ENCODE measurements at regions not wholly inside any gene's neighbourhood (a gene's known extent, or its start where the extent isn't known, plus 50 kb on each side); places are given as distances from the start of the nearest gene placed in this dataset.

- Histone ChIP-seq H3K9me3 (ENCODE audit: control insufficient read depth in 2 of 3, insufficient read depth in 1 of 3, low read length in 3 of 3) (no peaks in the 10 kb centered on the region), H3K4me1 (ENCODE audit: control insufficient read depth in 2 of 3, insufficient read depth in 2 of 3, low read depth in 1 of 3, low read length in 3 of 3) (peaks cover 0 to 1% (median 0%) of the 10 kb centered on the region in 3 donors), H3K36me3 (ENCODE audit: control insufficient read depth in 2 of 3, insufficient read depth in 3 of 3, low read length in 3 of 3) (no peaks in the 10 kb centered on the region), H3K9ac (ENCODE audit: low read length in 3 of 3) (no peak overlapping the region), H3K4me3 (ENCODE audit: low read length in 3 of 3) (no peak overlapping the region), H3K27ac (ENCODE audit: low read depth in 2 of 2, low read length in 2 of 2) (no peak overlapping the region), H3K27me3 (ENCODE audit: control insufficient read depth, insufficient read depth, low read length) (no peaks in the 10 kb centered on the region)
- intact Hi-C loops (cut with DNase I), result no loop called here
- no peak for TF ChIP-seq CTCF (IDR thresholded peaks at IDR 0.05; ENCODE audit: borderline replicate concordance, extremely low read depth, insufficient read depth)
- DNase-seq (peak in 2 of 5 donors; percentile 2 to 80), FAIRE-seq (no peak)
Measured at GRCh38 chr7:45983720-45984255, 62.7 kb upstream of the IGFBP3 start.

DNA sequence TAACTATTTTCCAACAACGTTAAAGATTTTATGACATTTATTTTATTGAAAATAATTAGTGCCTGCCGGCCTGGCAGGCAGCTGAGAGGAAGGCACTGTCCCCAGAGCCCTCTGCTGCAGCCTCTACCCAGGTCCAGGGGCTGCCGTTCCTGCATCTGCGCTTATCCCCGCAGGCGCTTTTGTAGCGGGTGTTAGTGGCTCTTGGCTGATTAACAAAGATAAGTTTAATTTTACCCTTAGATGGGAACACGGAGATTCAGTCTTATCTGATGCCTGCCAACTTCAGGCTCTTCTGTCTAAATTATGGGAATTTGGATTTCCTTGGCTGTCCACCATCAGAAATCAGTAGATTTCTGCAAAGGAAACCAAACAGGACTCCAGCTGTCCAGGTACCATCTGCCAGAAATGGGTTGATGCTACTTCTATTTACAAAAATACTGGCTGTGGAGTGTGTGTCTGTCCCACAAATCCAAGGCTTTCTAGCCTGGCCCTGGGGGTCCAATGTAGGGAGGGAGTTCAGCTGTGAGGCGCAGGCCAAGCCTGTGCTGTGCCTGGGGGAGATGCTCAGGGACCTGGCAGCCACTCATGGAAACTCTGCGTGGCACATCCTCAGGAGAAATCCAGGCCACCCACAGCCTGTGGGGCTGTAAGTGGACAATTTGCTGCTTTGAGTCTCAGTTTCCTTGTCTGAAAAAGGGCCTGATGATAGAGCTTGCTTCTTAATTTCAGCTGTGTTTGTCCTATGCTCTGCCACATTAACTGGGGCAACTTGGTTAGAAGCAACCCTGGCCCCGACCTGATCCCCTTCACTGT, 62.0 kb upstream of the IGFBP3 start:
- H3K9me3 ChIP-seq (ENCODE audit: control insufficient read depth in 2 of 3, insufficient read depth in 1 of 3, low read length in 3 of 3), result no peaks in the 10 kb centered on the region
- H3K36me3 ChIP-seq (ENCODE audit: control insufficient read depth in 2 of 3, insufficient read depth in 3 of 3, low read length in 3 of 3), result no peaks in the 10 kb centered on the region
- intact Hi-C loops (cut with DNase I), result no loop called here
- H3K4me3 ChIP-seq (ENCODE audit: low read length in 3 of 3), result no peak overlapping the region
- H3K9ac ChIP-seq (ENCODE audit: low read length in 3 of 3), result no peak overlapping the region
- H3K4me1 ChIP-seq (ENCODE audit: control insufficient read depth in 2 of 3, insufficient read depth in 2 of 3, low read depth in 1 of 3, low read length in 3 of 3), result peaks cover 0 to 6% (median 4%) of the 10 kb centered on the region in 3 donors
- FAIRE-seq (no peak), DNase-seq (no peak)
- no peak overlapping the region for H3K27ac ChIP-seq (ENCODE audit: low read depth in 2 of 2, low read length in 2 of 2)
- H3K27me3 ChIP-seq (ENCODE audit: control insufficient read depth, insufficient read depth, low read length), result no peaks in the 10 kb centered on the region
- no peak for TF ChIP-seq CTCF (IDR thresholded peaks at IDR 0.05; ENCODE audit: borderline replicate concordance, extremely low read depth, insufficient read depth)

- TF ChIP-seq CTCF (IDR thresholded peaks at IDR 0.05; ENCODE audit: borderline replicate concordance, extremely low read depth, insufficient read depth), result no peak
- peaks cover 0 to 10% (median 8%) of the 10 kb centered on the region in 3 donors for H3K4me1 ChIP-seq (ENCODE audit: control insufficient read depth in 2 of 3, insufficient read depth in 2 of 3, low read depth in 1 of 3, low read length in 3 of 3)
- no peak overlapping the region for H3K27ac ChIP-seq (ENCODE audit: low read depth in 2 of 2, low read length in 2 of 2)
- H3K27me3 ChIP-seq (ENCODE audit: control insufficient read depth, insufficient read depth, low read length), result no peaks in the 10 kb centered on the region
- H3K9ac ChIP-seq (ENCODE audit: low read length in 3 of 3), result no peak overlapping the region
- DNase-seq, result no peak
- no peak for FAIRE-seq
- no peak overlapping the region for H3K4me3 ChIP-seq (ENCODE audit: low read length in 3 of 3)
- intact Hi-C loops (cut with DNase I), result no loop called here
- no peaks in the 10 kb centered on the region for H3K36me3 ChIP-seq (ENCODE audit: control insufficient read depth in 2 of 3, insufficient read depth in 3 of 3, low read length in 3 of 3)
- no peaks in the 10 kb centered on the region for H3K9me3 ChIP-seq (ENCODE audit: control insufficient read depth in 2 of 3, insufficient read depth in 1 of 3, low read length in 3 of 3)
Measured at GRCh38 chr7:45982132-45982531, 61.1 kb upstream of the IGFBP3 start.
